ENCODE measurements at regions not wholly inside any gene's neighbourhood (a gene's known extent, or its start where the extent isn't known, plus 50 kb on each side); places are given as distances from the start of the nearest gene placed in this dataset.
"Not testable (repeated sequence)": the region's sequence is repeated elsewhere in the genome, so short reads cannot be mapped to it uniquely, and the experiment has no call there.

GRCh38 chr11:23923357-23923756 is 573.5 kb upstream of the LUZP2 start:
- no peak for DNase-seq (ENCODE audit: low spot score)
- no peak for TF ChIP-seq CTCF (conservative IDR thresholded peaks at IDR 0.05; ENCODE audit: low read depth)
- H3K27ac ChIP-seq: no peak overlapping the region
- CTCF ChIA-PET: interaction anchor here (0.6 kb wide), 1 partner anchor 231 kb away, joined by 3 read pairs; no protein-coding TSS in a partner anchor
- POLR2A ChIA-PET (ENCODE audit: low non-redundant PET): no interaction called here

DNA sequence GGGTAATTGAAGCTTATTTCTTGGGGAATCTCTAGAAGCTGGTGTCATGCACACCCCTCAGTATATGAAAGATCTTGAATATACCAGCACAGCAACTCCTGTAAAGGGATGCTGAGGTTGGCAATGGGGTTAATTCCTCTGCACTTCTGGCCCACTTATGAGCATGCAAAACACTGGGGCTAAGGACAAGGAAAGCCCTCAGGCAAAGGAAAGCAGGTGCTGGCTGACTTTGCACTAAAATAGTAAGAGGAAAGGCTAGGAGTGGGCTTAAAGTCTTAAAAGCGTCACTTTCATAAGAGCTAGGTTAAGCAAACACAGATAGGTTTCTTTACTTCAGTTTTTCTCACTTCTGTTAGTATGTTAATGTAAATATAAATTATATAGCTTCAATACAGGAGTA is 572.6 kb upstream of the LUZP2 start:
- CTCF ChIA-PET: no interaction called here
- no peak overlapping the region for H3K27ac ChIP-seq
- no peak for TF ChIP-seq CTCF (conservative IDR thresholded peaks at IDR 0.05; ENCODE audit: low read depth)
- POLR2A ChIA-PET (ENCODE audit: low non-redundant PET): no interaction called here
- no peak for DNase-seq (ENCODE audit: low spot score)

DNA sequence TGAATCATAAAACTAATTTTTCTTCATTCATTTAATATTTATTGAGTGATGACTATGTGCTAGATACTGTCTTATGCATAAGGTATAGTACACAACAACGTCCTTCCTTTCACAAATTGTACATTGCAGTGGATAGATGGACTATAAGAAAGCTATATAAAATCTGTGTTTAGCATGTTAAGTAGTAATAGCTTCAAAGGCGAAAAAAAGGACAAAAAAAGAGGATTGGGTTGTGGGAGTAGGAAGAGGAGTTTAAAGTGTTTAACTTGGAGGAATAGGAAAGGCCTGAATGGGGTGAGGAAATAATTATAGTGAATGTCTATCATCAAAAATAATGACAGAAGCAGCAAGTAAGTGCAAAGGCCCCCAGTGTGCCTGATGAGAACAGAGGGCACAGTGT is 565.4 kb upstream of the LUZP2 start:
- no peak overlapping the region for H3K27ac ChIP-seq
- no peak for TF ChIP-seq CTCF (conservative IDR thresholded peaks at IDR 0.05; ENCODE audit: low read depth)
- ChIA-PET CTCF (no interaction called here), POLR2A (ENCODE audit: low non-redundant PET) (no interaction called here)
- no peak for DNase-seq (ENCODE audit: low spot score)

GRCh38 chr11:23932485-23932898 is 564.4 kb upstream of the LUZP2 start:
- ChIA-PET POLR2A (ENCODE audit: low non-redundant PET) (no interaction called here), CTCF (no interaction called here)
- TF ChIP-seq CTCF (conservative IDR thresholded peaks at IDR 0.05; ENCODE audit: low read depth): no peak
- DNase-seq (ENCODE audit: low spot score): no peak
- no peak overlapping the region for H3K27ac ChIP-seq

- ChIA-PET CTCF (no interaction called here), POLR2A (ENCODE audit: low non-redundant PET) (no interaction called here)
- no peak overlapping the region for H3K27ac ChIP-seq
- no peak for TF ChIP-seq CTCF (conservative IDR thresholded peaks at IDR 0.05; ENCODE audit: low read depth)
- no peak for DNase-seq (ENCODE audit: low spot score)
Observed at GRCh38 chr11:23933721-23934120, 563.1 kb upstream of the LUZP2 start.

GRCh38 chr11:23934671-23935270 is 562.1 kb upstream of the LUZP2 start:
- CTCF ChIA-PET; POLR2A ChIA-PET (ENCODE audit: low non-redundant PET); H3K27ac ChIP-seq; DNase-seq (ENCODE audit: low spot score): not testable (repeated sequence)

DNA sequence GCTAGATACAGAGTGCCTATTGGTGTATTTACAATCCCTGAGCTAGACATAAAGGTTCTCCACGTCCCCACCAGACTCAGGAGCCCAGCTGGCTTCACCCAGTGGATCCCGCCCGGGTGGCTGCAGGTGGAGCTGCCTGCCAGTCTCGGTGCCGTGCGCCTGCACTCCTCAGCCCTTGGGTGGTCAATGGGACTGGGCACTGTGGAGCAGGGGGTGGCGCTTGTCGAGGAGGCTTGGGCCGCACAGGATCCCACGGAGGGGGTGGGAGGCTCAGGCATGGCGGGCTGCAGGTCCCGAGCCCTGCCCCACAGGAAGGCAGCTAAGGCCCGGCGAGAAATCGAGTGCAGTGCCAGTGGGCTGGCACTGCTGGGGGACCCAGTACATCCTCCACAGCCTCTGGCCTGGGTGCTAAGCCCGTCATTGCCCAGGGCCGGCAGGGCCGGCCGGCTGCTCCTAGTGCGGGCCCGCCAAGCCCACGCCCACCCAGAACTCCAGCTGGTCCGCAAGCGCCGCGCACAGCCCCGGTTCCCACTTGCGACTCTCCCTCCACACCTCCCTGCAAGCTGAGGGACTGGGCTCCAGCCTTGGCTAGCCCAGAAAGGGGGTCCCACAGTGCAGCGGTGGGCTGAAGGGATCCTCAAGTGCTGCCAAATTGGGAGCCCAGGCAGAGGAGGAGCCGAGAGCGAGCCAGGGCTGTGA is 554.6 kb upstream of the LUZP2 start:
- CTCF ChIA-PET; DNase-seq (ENCODE audit: low spot score); POLR2A ChIA-PET (ENCODE audit: low non-redundant PET); H3K27ac ChIP-seq: not testable (repeated sequence)

All from RWPE1 (cell line).